NT2/D1 (cell line): ENCODE measurements at regions not wholly inside any gene's neighbourhood (a gene's known extent, or its start where the extent isn't known, plus 50 kb on each side); places are given as distances from the start of the nearest gene placed in this dataset.

Source experiments
- YY1 ChIP-seq: IDR thresholded peaks from 2 replicates; pipeline ENCODE4 v1.6.1; 2011; ENCODE audit not compliant: insufficient read length, insufficient read depth
- ZNF274 ChIP-seq: IDR thresholded peaks from 2 replicates; pipeline ENCODE4 v1.6.1; 2011; ENCODE audit warnings: mild to moderate bottlenecking, low read depth, low read length

DNA sequence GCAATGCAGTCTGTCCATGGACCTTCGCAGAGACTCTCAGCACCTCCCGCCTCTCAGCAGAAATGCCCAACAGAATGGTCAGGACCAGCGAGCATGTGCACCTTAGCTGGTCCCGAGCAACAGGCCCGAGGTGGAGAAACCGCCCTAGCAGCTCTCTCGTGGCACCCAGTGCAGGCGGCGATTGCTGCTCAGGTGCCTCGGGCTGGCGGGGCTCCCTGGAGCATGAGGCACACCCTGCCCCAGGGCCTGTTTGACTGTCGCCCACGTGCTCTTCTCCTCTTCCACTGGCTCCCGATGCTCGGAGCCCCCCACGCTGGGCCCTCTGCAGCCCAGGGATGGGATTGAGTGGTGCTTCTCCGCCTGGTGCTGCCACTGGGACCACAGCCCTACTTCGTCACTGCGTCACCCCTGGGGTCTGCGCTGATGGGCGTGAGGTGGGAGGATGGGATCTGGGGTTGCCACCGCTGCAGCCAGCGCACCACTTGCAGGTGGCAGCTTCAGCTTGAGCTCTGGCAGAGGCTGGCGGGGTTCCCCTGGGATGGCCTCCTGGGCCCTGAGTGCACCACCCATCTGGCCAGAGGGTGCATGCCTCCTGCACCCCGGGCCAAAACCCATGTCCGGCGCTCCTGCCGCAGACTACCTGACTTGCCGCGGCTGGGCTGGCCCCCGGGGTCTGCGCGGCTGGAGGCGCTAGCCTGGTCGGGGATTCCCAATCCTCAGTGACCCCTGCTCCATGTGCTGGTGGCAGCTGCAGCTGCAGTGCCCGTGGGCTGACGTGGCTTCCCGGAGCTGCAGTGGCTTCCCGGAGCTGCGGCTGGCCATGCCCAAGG, 244.2 kb downstream of the FOXD4L6 start:
- TF ChIP-seq ZNF274 (no peak), YY1 (no peak)
